Epithelial cell of proximal tubule (primary cell): ENCODE measurements at regions not wholly inside any gene's neighbourhood (a gene's known extent, or its start where the extent isn't known, plus 50 kb on each side); places are given as distances from the start of the nearest gene placed in this dataset.
A peak's percentile ranks its signal among the peaks of the same experiment; 100 is the strongest.
"Not testable (repeated sequence)": the region's sequence is repeated elsewhere in the genome, so short reads cannot be mapped to it uniquely, and the experiment has no call there.

Experiments used
- DNase-seq: peaks from one replicate; pipeline ENCODE4 v3.0.0-alpha.2; 2011; ENCODE audit warnings: low read depth
- H3K4me3 ChIP-seq: 2 replicates; pipeline ENCODE4 v1.5.1; 2011; ENCODE audit warnings: low read depth, mild to moderate bottlenecking, low read length
- CTCF ChIP-seq: conservative IDR thresholded peaks from 2 replicates; pipeline ENCODE4 v1.5.1; 2012; ENCODE audit warnings: low read depth, mild to moderate bottlenecking, low read length

- H3K4me3 ChIP-seq: no peak overlapping the region
- no peak for DNase-seq
- TF ChIP-seq CTCF: no peak
Measured at GRCh38 chr1:166488327-166488726, 321.5 kb upstream of the FAM78B start.

GRCh38 chr1:166489356-166489669, 322.5 kb upstream of the FAM78B start:
- H3K4me3 ChIP-seq: no peak overlapping the region
- no peak for TF ChIP-seq CTCF
- DNase-seq: no peak

- H3K4me3 ChIP-seq: peak overlapping the region; percentile 43
- TF ChIP-seq CTCF: no peak
- DNase-seq: peak; percentile 1
Measured at GRCh38 chr1:166489670-166490436, 323.1 kb upstream of the FAM78B start.

- no peak overlapping the region for H3K4me3 ChIP-seq
Measured at GRCh38 chr1:166490437-166490991, 323.7 kb upstream of the FAM78B start.

GRCh38 chr1:166493765-166494164, 327.0 kb upstream of the FAM78B start:
- DNase-seq: not testable (repeated sequence)

More at GRCh38 chr1:166490437-166490991, 323.7 kb upstream of the FAM78B start:
- TF ChIP-seq CTCF: no peak
- DNase-seq: no peak

GRCh38 chr1:166507347-166507746, 331.9 kb upstream of the POGK start:
- TF ChIP-seq CTCF: no peak
- no peak overlapping the region for H3K4me3 ChIP-seq
- no peak for DNase-seq

More at GRCh38 chr1:166493765-166494164, 327.0 kb upstream of the FAM78B start:
- not testable (repeated sequence) for H3K4me3 ChIP-seq

GRCh38 chr1:166511761-166512160, 327.5 kb upstream of the POGK start:
- no peak for TF ChIP-seq CTCF
- no peak overlapping the region for H3K4me3 ChIP-seq
- peak; percentile 3 for DNase-seq
